Urothelium cell line (cell line): ENCODE measurements at regions not wholly inside any gene's neighbourhood (a gene's known extent, or its start where the extent isn't known, plus 50 kb on each side); places are given as distances from the start of the nearest gene placed in this dataset.
A peak's percentile ranks its signal among the peaks of the same experiment; 100 is the strongest.
"Not testable (repeated sequence)": the region's sequence is repeated elsewhere in the genome, so short reads cannot be mapped to it uniquely, and the experiment has no call there.

Source experiments
- DNase-seq: peaks from one replicate; pipeline ENCODE4 v3.0.0; 2011; ENCODE audit warnings: low spot score, mixed read lengths
- FAIRE-seq: peaks from 2 replicates; lab custom pipeline; 2011; peaks lifted over from hg19 to GRCh38; lab: Jason Lieb, UNC

- DNase-seq, result no peak
- no peak for FAIRE-seq
Observed at GRCh38 chr4:163273922-163274321, 58.5 kb downstream of the NPY1R start.

DNA sequence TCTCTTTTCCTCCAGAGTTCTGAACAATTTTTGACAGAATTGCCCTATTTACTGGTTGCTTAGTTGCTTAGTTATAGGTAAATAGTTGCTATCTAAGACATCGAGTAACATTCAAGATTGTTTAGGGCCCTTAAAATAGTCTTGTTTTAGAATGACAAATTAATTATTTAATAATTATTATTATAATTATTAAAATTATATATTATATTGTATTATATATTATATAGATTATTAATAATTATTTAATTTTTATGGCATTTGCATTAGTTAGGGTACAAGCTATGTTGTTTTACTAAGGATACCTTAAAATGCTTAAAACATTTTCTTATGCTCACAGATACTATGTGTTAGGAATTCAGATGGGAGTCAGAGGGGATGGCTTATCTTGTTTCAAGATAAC, 59.2 kb downstream of the NPY1R start:
- no peak for DNase-seq
- no peak for FAIRE-seq

DNA sequence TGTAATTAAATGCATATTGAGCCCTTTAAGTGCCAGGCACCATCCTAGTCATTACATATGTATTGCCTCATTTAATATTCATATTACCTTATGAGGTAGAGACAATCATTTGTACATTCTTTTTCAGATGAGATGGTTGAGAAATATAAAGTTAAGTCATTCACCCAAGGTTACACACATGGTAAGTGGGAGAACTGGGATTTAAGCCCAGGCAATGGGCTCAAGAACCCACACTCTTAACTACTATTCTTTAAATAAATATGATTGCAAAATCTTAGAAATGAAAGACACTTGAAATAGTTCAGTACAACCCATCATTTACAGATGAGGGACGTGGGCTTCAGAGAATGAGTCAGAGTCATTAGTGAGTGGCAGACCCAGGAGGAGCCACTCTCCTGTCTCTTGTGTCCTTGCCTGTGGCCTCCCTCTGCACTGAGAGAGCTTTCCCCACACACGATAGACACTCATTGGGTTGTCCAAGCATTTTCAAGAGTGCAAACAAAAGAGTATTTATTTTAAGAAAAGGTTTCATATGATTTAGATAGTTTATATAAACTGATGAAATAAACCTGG, 60.8 kb downstream of the NPY1R start:
- DNase-seq (no peak), FAIRE-seq (no peak)

- no peak for DNase-seq
- no peak for FAIRE-seq
Observed at GRCh38 chr4:163269869-163270268, 62.5 kb downstream of the NPY1R start.

- DNase-seq (no peak), FAIRE-seq (no peak)
Observed at GRCh38 chr4:163269166-163269565, 63.2 kb downstream of the NPY1R start.

DNA sequence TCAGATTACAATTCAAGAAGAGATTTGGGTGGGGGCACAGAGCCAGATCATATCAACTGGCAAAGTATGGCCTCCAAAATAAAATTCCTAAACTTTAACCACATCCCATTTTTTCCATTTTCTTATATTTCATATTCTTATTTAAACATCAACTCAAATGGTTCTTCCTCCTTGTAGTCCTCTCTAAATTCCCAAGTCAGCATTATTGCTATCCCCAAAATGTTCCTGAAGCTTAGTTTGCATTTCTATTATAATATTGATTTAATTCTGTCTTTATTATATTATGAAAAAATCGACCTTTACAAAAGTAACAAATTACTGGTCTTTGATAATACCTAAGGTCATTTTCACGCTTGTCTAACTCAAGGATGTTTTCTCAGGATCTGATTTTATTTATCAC, 67.5 kb downstream of the NPY1R start:
- DNase-seq (no peak), FAIRE-seq (no peak)

DNA sequence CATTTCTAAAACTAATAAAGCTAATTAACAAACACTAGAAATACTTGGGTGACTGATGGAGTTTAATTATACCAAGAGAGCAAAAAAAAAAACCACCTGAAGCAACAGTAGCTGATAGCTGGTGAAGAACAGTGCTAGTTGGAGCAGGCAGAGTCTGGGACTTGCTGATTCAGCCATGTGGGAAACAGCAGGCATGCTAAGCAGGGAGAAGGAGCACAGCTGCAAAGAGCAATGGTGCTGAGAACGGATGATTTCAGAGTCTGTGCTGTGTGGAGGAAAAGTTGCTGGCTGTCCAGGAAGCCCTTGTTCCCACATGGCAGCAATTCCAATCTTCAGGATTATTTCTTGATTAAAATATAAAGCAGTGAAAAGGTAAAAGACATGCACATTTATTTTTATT, 68.8 kb downstream of the NPY1R start:
- no peak for FAIRE-seq
- no peak for DNase-seq

GRCh38 chr4:163256680-163257343, 75.6 kb downstream of the NPY1R start:
- no peak for FAIRE-seq
- DNase-seq, result no peak

DNA sequence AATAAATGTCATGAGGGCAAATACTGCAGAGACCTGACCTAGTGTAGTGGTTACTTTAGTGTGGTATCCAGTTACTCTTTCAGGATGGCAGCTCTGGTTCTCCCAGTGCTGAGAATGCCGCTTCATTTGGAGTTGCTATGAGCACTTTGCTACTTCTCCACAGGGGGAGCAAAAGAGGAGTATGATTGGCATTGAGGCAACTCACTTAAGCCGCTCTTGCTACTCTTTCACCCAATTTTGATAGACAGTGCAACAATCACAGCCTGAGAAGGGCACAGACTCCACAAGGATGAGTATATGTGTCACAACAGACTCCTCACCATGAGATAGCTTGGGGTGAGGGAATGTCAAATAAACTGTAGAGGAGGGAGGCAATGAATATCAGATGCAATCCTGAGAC, 81.2 kb downstream of the NPY1R start:
- DNase-seq (peak; percentile 6), FAIRE-seq (no peak)

DNA sequence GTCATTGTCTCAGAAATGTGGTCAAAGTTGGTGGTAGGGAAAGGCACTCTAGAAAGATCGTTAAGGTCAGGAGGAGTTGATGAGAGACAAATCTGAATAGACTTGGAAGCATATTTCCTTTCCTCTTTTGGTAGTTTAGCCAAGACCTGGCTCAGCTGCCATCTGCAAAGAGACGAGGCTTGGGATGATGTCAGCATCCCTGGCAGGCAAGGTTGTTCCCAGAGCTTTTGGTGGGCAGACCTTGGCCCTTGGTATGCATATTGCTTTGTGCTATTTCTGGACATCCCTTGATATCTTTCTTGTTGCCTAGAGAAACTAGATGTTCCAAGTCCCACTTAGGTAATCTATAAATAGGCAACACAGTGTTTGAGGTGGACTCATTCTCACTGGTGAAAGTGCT, 82.4 kb upstream of the NAF1 start:
- DNase-seq, result no peak
- no peak for FAIRE-seq

GRCh38 chr4:163245044-163245728, 78.5 kb upstream of the NAF1 start:
- no peak for DNase-seq
- no peak for FAIRE-seq

DNA sequence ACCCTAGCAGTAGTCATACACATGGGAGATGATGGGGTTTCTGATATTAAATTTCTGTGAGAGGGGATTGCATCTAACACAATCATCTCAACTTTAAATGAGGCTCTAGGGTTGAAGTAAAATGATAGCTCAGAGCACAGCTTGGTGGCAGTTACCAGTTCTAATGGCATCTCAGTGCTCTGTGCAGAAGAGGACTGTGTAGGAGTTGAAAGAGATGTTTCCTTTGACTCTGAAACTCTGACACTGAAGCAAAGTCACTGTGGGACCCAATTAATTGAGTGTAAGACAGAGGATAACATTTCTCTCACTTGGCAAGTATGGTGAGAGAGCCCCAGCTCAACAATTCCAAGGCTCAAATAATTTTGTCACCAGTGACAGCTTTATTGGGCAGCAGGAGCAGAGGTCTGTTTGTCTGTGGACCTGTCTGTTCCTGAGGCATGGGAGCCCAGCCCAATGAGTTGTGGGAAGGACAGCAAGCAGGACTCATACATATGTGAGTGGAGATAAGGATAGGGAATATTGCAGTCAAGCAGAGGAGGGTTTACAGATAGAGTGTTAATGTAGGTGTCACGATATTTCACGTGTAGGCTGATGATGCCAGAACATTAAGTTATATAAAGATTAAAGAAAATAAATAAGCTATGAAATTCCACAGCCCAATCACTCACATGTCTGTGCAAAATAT, 76.7 kb upstream of the NAF1 start:
- DNase-seq (no peak), FAIRE-seq (no peak)

GRCh38 chr4:163237856-163238255, 71.2 kb upstream of the NAF1 start:
- no peak for DNase-seq
- no peak for FAIRE-seq

- DNase-seq, result not testable (repeated sequence)
Observed at GRCh38 chr4:163236389-163236788, 69.7 kb upstream of the NAF1 start.

DNA sequence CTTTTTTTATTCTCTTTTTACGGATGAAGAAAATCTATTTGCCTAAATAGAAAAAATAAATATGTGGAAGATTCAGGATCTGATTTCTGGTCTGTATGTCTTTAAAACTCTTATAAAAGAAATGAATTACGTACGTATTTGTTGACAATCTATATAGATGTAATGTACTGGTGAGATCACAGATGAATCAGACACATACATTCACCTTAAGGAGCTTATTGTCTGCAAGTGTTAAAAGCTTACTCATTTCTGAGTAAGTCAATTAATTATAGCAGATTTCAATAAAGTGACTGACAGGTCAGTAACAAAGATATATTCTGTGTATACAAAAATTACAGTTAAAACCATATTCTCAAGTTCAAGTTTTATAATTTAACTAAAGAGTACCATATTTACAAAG, 66.6 kb upstream of the NAF1 start:
- no peak for DNase-seq
- FAIRE-seq, result no peak

More at GRCh38 chr4:163236389-163236788, 69.7 kb upstream of the NAF1 start:
- FAIRE-seq, result not testable (repeated sequence)

DNA sequence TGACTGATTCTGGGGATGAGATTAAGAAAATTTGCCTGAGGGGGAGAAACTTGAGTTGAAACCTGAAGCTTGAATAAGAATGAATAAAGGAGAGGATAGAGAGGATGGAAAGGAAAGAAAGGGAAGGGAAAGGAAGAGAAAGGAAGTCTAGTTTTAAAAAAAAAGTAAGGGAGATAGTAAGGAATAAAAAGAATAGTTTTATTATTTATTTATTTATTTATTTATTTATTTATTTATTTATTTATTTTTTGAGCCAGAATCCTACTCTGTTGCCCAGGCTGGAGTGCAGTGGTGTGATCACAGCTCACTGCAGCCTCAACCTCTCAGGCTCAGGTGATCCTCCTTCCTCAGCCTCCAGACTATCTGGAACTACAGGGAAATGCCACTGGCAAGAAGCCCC, 62.0 kb upstream of the NAF1 start:
- FAIRE-seq, result no peak
- DNase-seq, result no peak

- no peak for FAIRE-seq
- no peak for DNase-seq
Observed at GRCh38 chr4:163221467-163221866, 54.8 kb upstream of the NAF1 start.

- FAIRE-seq (no peak), DNase-seq (no peak)
Observed at GRCh38 chr4:163217505-163217904, 50.8 kb upstream of the NAF1 start.
